ENCODE measurements at regions not wholly inside any gene's neighbourhood (a gene's known extent, or its start where the extent isn't known, plus 50 kb on each side); places are given as distances from the start of the nearest gene placed in this dataset.

DNA sequence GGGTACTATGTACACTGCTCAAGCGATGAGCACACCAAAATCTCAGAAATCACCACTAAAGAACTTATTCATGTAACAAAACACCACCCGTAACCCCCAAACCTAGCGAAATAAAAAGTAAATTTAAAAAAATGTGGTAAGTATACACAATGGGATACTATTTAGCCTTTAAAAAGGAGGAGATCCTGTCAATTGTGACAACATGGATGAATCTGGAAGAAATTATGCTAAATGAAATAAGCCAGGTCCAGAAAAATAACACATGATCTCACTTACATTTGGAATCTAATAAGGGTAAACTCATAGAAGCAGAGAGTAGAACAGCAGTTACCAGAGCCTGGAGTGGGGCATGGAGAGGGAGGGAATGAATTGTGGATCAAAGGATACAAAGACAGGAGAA, 98.5 kb upstream of the SPATS2L start:
- Histone ChIP-seq H4K20me1 (ENCODE audit: low read depth) (no peaks in the 10 kb centered on the region), H3K9ac (no peak overlapping the region), H3K27ac (no peak overlapping the region), H3K4me3 (no peak overlapping the region), H3K27me3 (no peaks in the 10 kb centered on the region), H3F3A (ENCODE audit: low read depth) (peaks cover 5% of the 10 kb centered on the region), H3K4me2 (no peak overlapping the region), H2AFZ (replicated peaks) (no peak overlapping the region), H3K9me3 (ENCODE audit: low read depth) (peaks cover 9% of the 10 kb centered on the region), H3K36me3 (no peaks in the 10 kb centered on the region), H3K79me2 (ENCODE audit: low read depth) (no peaks in the 10 kb centered on the region), H3K4me1 (peaks cover 24% of the 10 kb centered on the region)
- peaks cover 6% of the 10 kb centered on the region for H3K27me3 Mint-ChIP-seq (ENCODE audit: insufficient read depth, low read depth)
- peaks cover 10% of the 10 kb centered on the region for H3K9me3 Mint-ChIP-seq
- TF ChIP-seq, protein P1, sequence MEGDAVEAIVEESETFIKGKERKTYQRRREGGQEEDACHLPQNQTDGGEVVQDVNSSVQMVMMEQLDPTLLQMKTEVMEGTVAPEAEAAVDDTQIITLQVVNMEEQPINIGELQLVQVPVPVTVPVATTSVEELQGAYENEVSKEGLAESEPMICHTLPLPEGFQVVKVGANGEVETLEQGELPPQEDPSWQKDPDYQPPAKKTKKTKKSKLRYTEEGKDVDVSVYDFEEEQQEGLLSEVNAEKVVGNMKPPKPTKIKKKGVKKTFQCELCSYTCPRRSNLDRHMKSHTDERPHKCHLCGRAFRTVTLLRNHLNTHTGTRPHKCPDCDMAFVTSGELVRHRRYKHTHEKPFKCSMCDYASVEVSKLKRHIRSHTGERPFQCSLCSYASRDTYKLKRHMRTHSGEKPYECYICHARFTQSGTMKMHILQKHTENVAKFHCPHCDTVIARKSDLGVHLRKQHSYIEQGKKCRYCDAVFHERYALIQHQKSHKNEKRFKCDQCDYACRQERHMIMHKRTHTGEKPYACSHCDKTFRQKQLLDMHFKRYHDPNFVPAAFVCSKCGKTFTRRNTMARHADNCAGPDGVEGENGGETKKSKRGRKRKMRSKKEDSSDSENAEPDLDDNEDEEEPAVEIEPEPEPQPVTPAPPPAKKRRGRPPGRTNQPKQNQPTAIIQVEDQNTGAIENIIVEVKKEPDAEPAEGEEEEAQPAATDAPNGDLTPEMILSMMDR (IDR thresholded peaks at IDR 0.05): no peak
- TF ChIP-seq EZH2 (IDR thresholded peaks at IDR 0.05) (no peak), EZH2phosphoT487 (IDR thresholded peaks at IDR 0.05) (no peak)
- no peak for DNase-seq (ENCODE audit: low spot score)
- no peak overlapping the region for H3K27ac Mint-ChIP-seq
- H3K36me3 Mint-ChIP-seq: no peaks in the 10 kb centered on the region
- H3K4me1 Mint-ChIP-seq: no peaks in the 10 kb centered on the region
- H3K4me3 Mint-ChIP-seq: no peak overlapping the region

DNA sequence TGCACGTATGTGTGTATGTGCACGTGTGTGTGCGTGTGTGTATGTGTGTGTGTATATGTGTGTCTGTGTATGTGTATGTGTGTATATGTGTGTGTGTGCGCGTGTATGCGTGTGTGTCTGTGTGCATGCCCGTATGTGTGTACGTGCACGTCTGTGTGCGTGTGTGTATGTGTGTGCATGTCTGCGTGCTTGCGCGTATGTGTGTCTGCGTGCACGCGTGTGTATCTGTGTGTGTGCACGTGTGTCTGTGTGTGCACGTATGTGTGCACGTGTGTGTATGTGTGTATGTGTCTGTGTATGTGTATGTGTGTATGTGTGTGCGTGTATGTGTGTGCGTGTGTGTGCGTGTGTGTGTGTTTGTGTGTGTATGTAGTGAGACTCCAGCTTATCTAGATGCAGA, 97.5 kb upstream of the SPATS2L start:
- no peak overlapping the region for H2AFZ ChIP-seq (replicated peaks)
- peak overlapping the region; percentile 10 for H3K4me3 Mint-ChIP-seq
- DNase-seq (ENCODE audit: low spot score): no peak
- no peak overlapping the region for H3K27ac ChIP-seq
- no peaks in the 10 kb centered on the region for H3K36me3 ChIP-seq
- H3K4me3 ChIP-seq: no peak overlapping the region
- no peaks in the 10 kb centered on the region for H3K79me2 ChIP-seq (ENCODE audit: low read depth)
- no peak overlapping the region for H3K4me2 ChIP-seq
- H3K36me3 Mint-ChIP-seq: no peaks in the 10 kb centered on the region
- no peak overlapping the region for H3K27ac Mint-ChIP-seq
- peaks cover 10% of the 10 kb centered on the region for H3K9me3 Mint-ChIP-seq
- no peaks in the 10 kb centered on the region for H3K27me3 ChIP-seq
- H3K9ac ChIP-seq: no peak overlapping the region
- H3K9me3 ChIP-seq (ENCODE audit: low read depth): peaks cover 9% of the 10 kb centered on the region
- TF ChIP-seq EZH2phosphoT487 (IDR thresholded peaks at IDR 0.05) (no peak), EZH2 (IDR thresholded peaks at IDR 0.05) (no peak)
- TF ChIP-seq, protein P1 (IDR thresholded peaks at IDR 0.05): no peak
- H3K4me1 ChIP-seq: peaks cover 21% of the 10 kb centered on the region
- H3K27me3 Mint-ChIP-seq (ENCODE audit: insufficient read depth, low read depth): peaks cover 6% of the 10 kb centered on the region
- peaks cover 5% of the 10 kb centered on the region for H3F3A ChIP-seq (ENCODE audit: low read depth)
- H3K4me1 Mint-ChIP-seq: no peaks in the 10 kb centered on the region
- H4K20me1 ChIP-seq (ENCODE audit: low read depth): no peaks in the 10 kb centered on the region

GRCh38 chr2:200211643-200212042, 94.8 kb upstream of the SPATS2L start:
- Mint-ChIP-seq H3K36me3 (no peaks in the 10 kb centered on the region), H3K9me3 (peaks cover 3% of the 10 kb centered on the region), H3K27me3 (ENCODE audit: insufficient read depth, low read depth) (peaks cover 4% of the 10 kb centered on the region), H3K4me1 (no peaks in the 10 kb centered on the region), H3K27ac (no peak overlapping the region), H3K4me3 (no peak overlapping the region)
- H3K27ac ChIP-seq: no peak overlapping the region
- peaks cover 5% of the 10 kb centered on the region for H3F3A ChIP-seq (ENCODE audit: low read depth)
- H4K20me1 ChIP-seq (ENCODE audit: low read depth): no peaks in the 10 kb centered on the region
- TF ChIP-seq EZH2phosphoT487 (IDR thresholded peaks at IDR 0.05) (no peak), EZH2 (IDR thresholded peaks at IDR 0.05) (no peak)
- TF ChIP-seq, protein P1 (IDR thresholded peaks at IDR 0.05): no peak
- no peak overlapping the region for H3K4me3 ChIP-seq
- H3K9me3 ChIP-seq (ENCODE audit: low read depth): no peaks in the 10 kb centered on the region
- DNase-seq (ENCODE audit: low spot score): peak; percentile 21
- H3K4me2 ChIP-seq: peak overlapping the region; percentile 33
- no peak overlapping the region for H3K9ac ChIP-seq
- no peaks in the 10 kb centered on the region for H3K79me2 ChIP-seq (ENCODE audit: low read depth)
- H3K36me3 ChIP-seq: no peaks in the 10 kb centered on the region
- peaks cover 21% of the 10 kb centered on the region for H3K4me1 ChIP-seq
- H3K27me3 ChIP-seq: no peaks in the 10 kb centered on the region
- H2AFZ ChIP-seq (replicated peaks): no peak overlapping the region
